Left lung (tissue), 4 donors: ENCODE measurements at regions not wholly inside any gene's neighbourhood (a gene's known extent, or its start where the extent isn't known, plus 50 kb on each side); places are given as distances from the start of the nearest gene placed in this dataset.

Source experiments
- ATAC-seq: fragments of 200-7000 bp; cut with Tn5 transposase; one replicate; pipeline ENCODE4 v1.9.1; 2020; ENCODE audit warnings: moderate library complexity
- DNase-seq, 4 donors: peaks; one replicate each; pipeline ENCODE4 v3.0.0-alpha.2; 2013 to 2020
- H3K27ac ChIP-seq, 2 donors: fragments of 200-600 bp; sonication (generic) in 1 of 2; one replicate each; pipeline versions ENCODE4 v1.5.0 to v1.8.0; 2020 to 2021
- H3K27me3 ChIP-seq, 2 donors: fragments of 200-600 bp; sonication (generic) in 1 of 2; one replicate each; pipeline versions ENCODE4 v1.5.0 to v1.8.0; 2020 to 2021
- H3K36me3 ChIP-seq, 2 donors: fragments of 200-600 bp; sonication (generic) in 1 of 2; one replicate each; pipeline versions ENCODE4 v1.5.0 to v1.8.0; 2020 to 2021
- H3K4me1 ChIP-seq, 2 donors: fragments of 200-600 bp; one replicate each; pipeline ENCODE4 v1.8.0; 2021
- H3K4me3 ChIP-seq, 2 donors: fragments of 200-600 bp; sonication (generic) in 1 of 2; one replicate each; pipeline versions ENCODE4 v1.5.0 to v1.8.0; 2020 to 2021; ENCODE audit warnings: mild to moderate bottlenecking in 1 of 2
- H3K9me3 ChIP-seq, 2 donors: fragments of 200-600 bp; sonication (generic) in 1 of 2; one replicate each; pipeline versions ENCODE4 v1.5.0 to v1.8.0; 2020 to 2021
- CTCF ChIP-seq, 2 donors: fragments of 200-600 bp; sonication (generic) in 1 of 2; IDR thresholded peaks; one replicate each; pipeline versions ENCODE4 v1.5.0 to v1.8.0; 2021; ENCODE audit warnings: antibody characterized with exemption in 2 of 2
- intact Hi-C, 2 donors: fragments of 100-400 bp; cut with DNase I; formaldehyde crosslinking; loops; one replicate each; pipeline versions ENCODE4 v1.11.2 to v1.14.2; 2022
- donor health status: DM: no; HTN: yes; CAD: no.
- donor health status: DM: no; HTN: no; CAD: no.

DNA sequence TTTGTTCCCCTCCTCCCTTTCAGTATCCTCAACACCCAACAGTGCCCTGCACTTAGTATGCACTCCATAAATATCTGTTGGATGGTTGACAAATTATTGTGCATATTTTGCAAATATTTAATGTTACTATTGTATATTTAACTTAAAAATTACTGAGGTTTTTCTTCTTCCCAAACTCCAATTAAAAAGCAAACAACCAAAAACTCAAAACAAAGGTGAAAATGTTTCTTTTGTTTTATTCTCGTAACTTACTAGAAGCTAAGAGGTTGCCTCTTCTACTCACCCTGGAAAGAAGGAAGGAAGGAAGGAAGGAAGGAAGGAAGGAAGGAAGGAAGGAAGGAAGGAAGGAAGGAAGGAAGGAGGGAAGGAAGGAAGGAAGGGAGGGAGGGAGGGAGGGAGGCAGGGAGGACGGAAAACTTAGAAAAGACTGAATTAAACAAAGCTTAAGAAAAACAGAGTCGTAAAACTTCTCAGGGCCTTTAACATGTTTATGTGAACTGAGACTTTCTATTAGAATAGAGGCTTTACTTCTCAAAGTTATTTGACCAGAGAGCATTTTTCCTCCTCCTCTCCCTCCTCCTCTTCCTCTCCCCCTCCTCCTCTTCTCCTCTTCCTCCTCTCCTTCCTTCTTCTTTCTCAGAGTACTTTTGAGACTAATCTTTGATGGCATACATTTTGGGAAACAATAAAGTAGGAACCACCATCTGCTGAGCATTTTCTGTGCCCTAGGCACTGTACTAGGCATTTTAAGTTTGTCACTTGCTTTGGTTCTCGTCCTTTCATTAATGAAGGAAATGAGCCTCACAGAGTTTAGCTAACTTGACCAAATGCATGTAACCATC, 396.6 kb upstream of the WWC1 start:
- Histone ChIP-seq H3K36me3 (no peaks in the 10 kb centered on the region), H3K9me3 (no peaks in the 10 kb centered on the region), H3K27me3 (peaks cover 0 to 10% of the 10 kb centered on the region in 2 donors), H3K27ac (no peak overlapping the region), H3K4me1 (no peaks in the 10 kb centered on the region), H3K4me3 (no peak overlapping the region)
- intact Hi-C loops = no loop called here
- no peak for ATAC-seq
- no peak for TF ChIP-seq CTCF (IDR thresholded peaks at IDR 0.05)
- DNase-seq = no peak

DNA sequence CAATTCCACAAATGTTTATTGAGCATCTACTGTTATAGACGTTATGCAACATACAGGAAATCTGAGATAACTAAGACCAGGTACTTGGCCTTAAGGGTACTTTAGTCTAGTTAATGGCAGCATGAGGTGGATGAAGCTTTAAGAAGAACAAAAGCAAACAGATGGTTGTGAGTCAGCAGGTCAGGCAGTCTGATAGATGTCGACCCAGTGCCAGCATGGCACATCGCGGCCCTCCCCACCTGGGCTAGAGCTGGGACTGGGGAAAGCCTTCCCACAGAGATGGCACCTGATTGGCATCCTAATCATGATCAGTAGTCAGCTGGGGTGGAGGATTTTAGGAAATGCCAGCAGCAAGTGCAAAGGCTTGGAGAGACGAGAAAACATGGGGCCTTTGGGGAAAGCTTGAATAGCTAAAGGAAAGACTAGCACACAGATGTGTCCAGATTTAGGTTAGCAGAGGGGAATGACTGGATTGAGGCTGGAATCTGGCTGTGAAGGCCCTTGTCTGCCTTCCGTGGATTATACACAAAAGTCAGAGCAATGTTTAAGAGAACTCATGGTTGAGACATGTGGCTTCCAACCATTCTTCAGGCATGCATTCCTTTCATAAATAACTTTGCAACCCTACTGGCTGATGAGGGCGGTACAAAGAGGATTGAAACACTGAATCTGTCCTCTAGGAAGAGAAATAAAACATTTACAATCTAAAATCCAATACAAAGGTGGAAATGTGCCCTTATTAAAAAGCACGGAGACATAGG, 395.4 kb upstream of the WWC1 start:
- no peak for TF ChIP-seq CTCF (IDR thresholded peaks at IDR 0.05)
- no peaks in the 10 kb centered on the region for H3K36me3 ChIP-seq
- peaks cover 0 to 10% of the 10 kb centered on the region in 2 donors for H3K27me3 ChIP-seq
- ATAC-seq (no peak), DNase-seq (no peak)
- no peak overlapping the region for H3K4me3 ChIP-seq
- H3K27ac ChIP-seq = no peak overlapping the region
- no peaks in the 10 kb centered on the region for H3K4me1 ChIP-seq
- no peaks in the 10 kb centered on the region for H3K9me3 ChIP-seq
- intact Hi-C loops = no loop called here

- intact Hi-C loops = no loop called here
- Histone ChIP-seq H3K4me1 (no peaks in the 10 kb centered on the region), H3K36me3 (no peaks in the 10 kb centered on the region), H3K27ac (no peak overlapping the region), H3K27me3 (peaks cover 0 to 10% of the 10 kb centered on the region in 2 donors), H3K9me3 (no peaks in the 10 kb centered on the region), H3K4me3 (no peak overlapping the region)
- DNase-seq (no peak), ATAC-seq (no peak)
- no peak for TF ChIP-seq CTCF (IDR thresholded peaks at IDR 0.05)
Measured at GRCh38 chr5:167896814-167897213, 394.6 kb upstream of the WWC1 start.

DNA sequence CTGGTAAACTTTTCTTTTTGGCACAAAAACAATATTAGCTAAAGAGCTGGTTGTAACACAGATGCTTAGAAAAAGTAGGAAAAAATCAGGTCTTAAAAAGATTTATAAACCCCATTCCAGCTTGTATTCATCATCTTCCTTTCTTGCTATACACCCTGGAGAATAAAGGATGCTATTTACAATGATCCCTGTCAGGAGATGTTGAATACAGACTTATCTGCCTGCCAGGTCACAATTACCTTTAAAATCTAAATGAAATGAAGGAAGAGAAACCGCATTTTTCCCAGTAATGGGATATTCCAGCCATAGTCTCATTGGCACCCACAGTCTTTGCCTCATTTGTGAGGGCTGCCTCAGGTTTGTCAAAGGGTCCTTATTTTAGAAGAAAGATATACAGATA, 394.1 kb upstream of the WWC1 start:
- no peak for ATAC-seq
- H3K27me3 ChIP-seq = peaks cover 0 to 10% of the 10 kb centered on the region in 2 donors
- H3K4me3 ChIP-seq = no peak overlapping the region
- no peaks in the 10 kb centered on the region for H3K36me3 ChIP-seq
- no peak overlapping the region for H3K27ac ChIP-seq
- H3K4me1 ChIP-seq = no peaks in the 10 kb centered on the region
- H3K9me3 ChIP-seq = no peaks in the 10 kb centered on the region
- TF ChIP-seq CTCF (IDR thresholded peaks at IDR 0.05) = no peak
- intact Hi-C loops = no loop called here
- DNase-seq = no peak

- DNase-seq = no peak
- no peak for ATAC-seq
- H3K36me3 ChIP-seq = no peaks in the 10 kb centered on the region
- no peaks in the 10 kb centered on the region for H3K9me3 ChIP-seq
- no peak for TF ChIP-seq CTCF (IDR thresholded peaks at IDR 0.05)
- intact Hi-C loops = no loop called here
- H3K27me3 ChIP-seq = peaks cover 0 to 10% of the 10 kb centered on the region in 2 donors
- no peaks in the 10 kb centered on the region for H3K4me1 ChIP-seq
- no peak overlapping the region for H3K27ac ChIP-seq
- H3K4me3 ChIP-seq = no peak overlapping the region
Measured at GRCh38 chr5:167898361-167899042, 392.9 kb upstream of the WWC1 start.
